ENCODE measurements at regions not wholly inside any gene's neighbourhood (a gene's known extent, or its start where the extent isn't known, plus 50 kb on each side); places are given as distances from the start of the nearest gene placed in this dataset.

- Histone ChIP-seq H3K4me1 (ENCODE audit: insufficient read depth, low read length) (peaks cover 18% of the 10 kb centered on the region; the same call in 1 of the 2 replicates), H3K27ac (ENCODE audit: insufficient read length, low read depth, low read length) (no peak overlapping the region), H3K79me2 (ENCODE audit: insufficient read depth, low read length) (no peaks in the 10 kb centered on the region), H3K23me2 (ENCODE audit: insufficient read length, low read depth, low read length, poor library complexity, severe bottlenecking) (no peaks in the 10 kb centered on the region), H2BK12ac (ENCODE audit: insufficient read length, low read depth, low read length) (no peak overlapping the region), H2BK15ac (ENCODE audit: low read depth, low read length) (no peak overlapping the region), H4K91ac (ENCODE audit: insufficient read length, low read depth, low read length) (no peak overlapping the region), H4K20me1 (ENCODE audit: control insufficient read depth, insufficient read depth, insufficient read length) (no peaks in the 10 kb centered on the region), H3K9ac (ENCODE audit: extremely low read depth, insufficient read length, low read length) (no peak overlapping the region), H4K8ac (replicated peaks; ENCODE audit: insufficient read length, low read depth, low read length) (no peak overlapping the region), H2AK5ac (ENCODE audit: insufficient read length, low read length) (no peak overlapping the region), H2AFZ (ENCODE audit: low read length) (no peak overlapping the region), H3K79me1 (ENCODE audit: insufficient read depth, low read depth, low read length, poor library complexity, severe bottlenecking) (no peaks in the 10 kb centered on the region), H2BK5ac (ENCODE audit: insufficient read length, low read length) (no peak overlapping the region), H3K27me3 (ENCODE audit: insufficient read depth, low read length) (no peaks in the 10 kb centered on the region), H3K14ac (ENCODE audit: insufficient read depth, low read length) (no peak overlapping the region), H3K23ac (ENCODE audit: insufficient read length, low read depth, low read length) (no peak overlapping the region), H3K9me3 (ENCODE audit: control insufficient read depth, low read depth, low read length) (no peaks in the 10 kb centered on the region), H3K56ac (ENCODE audit: insufficient read length, low read depth, low read length) (no peak overlapping the region), H3K18ac (ENCODE audit: insufficient read length, low read depth, low read length) (no peak overlapping the region), H2BK20ac (ENCODE audit: low read depth, low read length, poor library complexity, severe bottlenecking) (no peak overlapping the region), H2BK120ac (ENCODE audit: low read depth, low read length, poor library complexity, severe bottlenecking) (no peak overlapping the region), H3K4ac (ENCODE audit: low read depth, low read length) (no peak overlapping the region), H4K5ac (ENCODE audit: insufficient read length, low read depth, low read length) (no peak overlapping the region), H3T11ph (ENCODE audit: low read length) (no peak overlapping the region), H3K4me2 (ENCODE audit: insufficient read depth, insufficient read length, low read length) (no peak overlapping the region)
- no peaks in the 10 kb centered on the region; a peak in 1 of 5 replicates for H3K9me3 Mint-ChIP-seq
- no peaks in the 10 kb centered on the region for H3K27me3 Mint-ChIP-seq (ENCODE audit: low read depth)
- no peak for DNase-seq
- H3K4me1 Mint-ChIP-seq = peaks cover 55 to 61% of the 10 kb centered on the region in 2 experiments
- no peak overlapping the region; a peak in 1 of 5 replicates for H3K4me3 Mint-ChIP-seq
- no peaks in the 10 kb centered on the region; a peak in 3 of 7 replicates for H3K36me3 Mint-ChIP-seq (ENCODE audit: insufficient read depth in 1 of 3, low read depth in 3 of 3)
- no CpG with 5 or more reads among the region's 4 CpGs for WGBS (ENCODE audit: extremely low coverage, insufficient read length, low lambda C conversion rate)
- no peak overlapping the region for H3K27ac Mint-ChIP-seq
- TF ChIP-seq, protein P1, sequence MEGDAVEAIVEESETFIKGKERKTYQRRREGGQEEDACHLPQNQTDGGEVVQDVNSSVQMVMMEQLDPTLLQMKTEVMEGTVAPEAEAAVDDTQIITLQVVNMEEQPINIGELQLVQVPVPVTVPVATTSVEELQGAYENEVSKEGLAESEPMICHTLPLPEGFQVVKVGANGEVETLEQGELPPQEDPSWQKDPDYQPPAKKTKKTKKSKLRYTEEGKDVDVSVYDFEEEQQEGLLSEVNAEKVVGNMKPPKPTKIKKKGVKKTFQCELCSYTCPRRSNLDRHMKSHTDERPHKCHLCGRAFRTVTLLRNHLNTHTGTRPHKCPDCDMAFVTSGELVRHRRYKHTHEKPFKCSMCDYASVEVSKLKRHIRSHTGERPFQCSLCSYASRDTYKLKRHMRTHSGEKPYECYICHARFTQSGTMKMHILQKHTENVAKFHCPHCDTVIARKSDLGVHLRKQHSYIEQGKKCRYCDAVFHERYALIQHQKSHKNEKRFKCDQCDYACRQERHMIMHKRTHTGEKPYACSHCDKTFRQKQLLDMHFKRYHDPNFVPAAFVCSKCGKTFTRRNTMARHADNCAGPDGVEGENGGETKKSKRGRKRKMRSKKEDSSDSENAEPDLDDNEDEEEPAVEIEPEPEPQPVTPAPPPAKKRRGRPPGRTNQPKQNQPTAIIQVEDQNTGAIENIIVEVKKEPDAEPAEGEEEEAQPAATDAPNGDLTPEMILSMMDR (conservative IDR thresholded peaks at IDR 0.05) = no peak
These were observed 71.6 kb upstream of the DHX15 start for GRCh38 chr4:24655971-24656370.

Data from H9 (cell line).